ENCODE measurements at regions not wholly inside any gene's neighbourhood (a gene's known extent, or its start where the extent isn't known, plus 50 kb on each side); places are given as distances from the start of the nearest gene placed in this dataset.

DNA sequence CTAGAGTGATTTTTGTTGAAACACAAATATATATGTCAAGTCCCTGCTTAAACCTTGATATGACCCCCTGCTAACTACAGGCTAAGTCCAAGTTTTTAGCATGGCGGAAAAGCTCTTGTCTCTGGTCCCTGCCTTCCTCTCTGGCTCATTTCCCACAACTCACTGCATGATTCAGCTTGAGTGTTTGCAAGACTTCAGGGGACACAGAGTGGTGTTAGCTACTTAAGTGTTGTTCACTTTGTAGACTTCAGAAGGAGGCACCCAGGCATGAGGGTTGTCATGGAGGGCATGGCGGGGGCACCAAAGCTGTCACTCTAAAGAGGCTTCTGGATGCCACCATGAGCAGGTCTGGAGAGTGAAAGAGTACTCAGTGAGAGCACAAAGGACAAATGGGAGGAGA is 362.4 kb upstream of the ACTBL2 start:
- WGBS, result 92% methylated on average over 2 of the region's 2 CpGs
- no peak for TF ChIP-seq POLR2A (IDR thresholded peaks at IDR 0.05)
- TF ChIP-seq POLR2AphosphoS5 (IDR thresholded peaks at IDR 0.05), result no peak
- no peak for DNase-seq (ENCODE audit: low spot score)
- no peaks in the 10 kb centered on the region for H3K27me3 ChIP-seq (replicated peaks; ENCODE audit: insufficient read depth)
- intact Hi-C loops (cut with DNase I), result no loop called here
- H3K4me3 ChIP-seq, result no peak overlapping the region
- no peaks in the 10 kb centered on the region for H3K36me3 ChIP-seq
- no peak overlapping the region for H3K27ac ChIP-seq
- H3K4me1 ChIP-seq (replicated peaks), result no peaks in the 10 kb centered on the region
- H3K9me3 ChIP-seq, result no peaks in the 10 kb centered on the region

DNA sequence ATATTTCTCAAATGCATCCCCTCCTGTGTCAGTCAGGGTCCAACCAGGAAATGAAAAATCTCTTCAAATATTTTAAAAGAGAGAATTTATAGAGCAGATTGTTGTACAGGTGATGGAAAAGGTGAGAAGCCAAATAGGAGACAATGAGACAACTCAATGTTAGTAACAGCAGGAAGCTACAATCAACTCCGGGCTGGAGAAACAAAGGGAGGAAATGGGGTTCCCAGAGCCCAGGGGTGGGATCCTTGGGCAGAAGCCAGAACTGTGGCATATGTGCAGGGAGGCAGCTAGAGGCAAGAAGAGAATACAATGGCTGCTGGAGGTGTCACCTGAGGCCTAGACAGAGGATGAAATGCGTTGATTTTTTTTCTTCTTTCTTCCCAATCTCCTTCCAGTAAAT is 361.8 kb upstream of the ACTBL2 start:
- Histone ChIP-seq H3K4me3 (no peak overlapping the region), H3K4me1 (replicated peaks) (no peaks in the 10 kb centered on the region), H3K9me3 (no peaks in the 10 kb centered on the region), H3K27me3 (replicated peaks; ENCODE audit: insufficient read depth) (no peaks in the 10 kb centered on the region), H3K36me3 (no peaks in the 10 kb centered on the region), H3K27ac (no peak overlapping the region)
- TF ChIP-seq POLR2AphosphoS5 (IDR thresholded peaks at IDR 0.05) (no peak), POLR2A (IDR thresholded peaks at IDR 0.05) (no peak), CTCF (IDR thresholded peaks at IDR 0.05) (no peak)
- WGBS, result 84% methylated on average over 2 of the region's 2 CpGs
- intact Hi-C loops (cut with DNase I), result no loop called here
- DNase-seq (ENCODE audit: low spot score), result no peak

DNA sequence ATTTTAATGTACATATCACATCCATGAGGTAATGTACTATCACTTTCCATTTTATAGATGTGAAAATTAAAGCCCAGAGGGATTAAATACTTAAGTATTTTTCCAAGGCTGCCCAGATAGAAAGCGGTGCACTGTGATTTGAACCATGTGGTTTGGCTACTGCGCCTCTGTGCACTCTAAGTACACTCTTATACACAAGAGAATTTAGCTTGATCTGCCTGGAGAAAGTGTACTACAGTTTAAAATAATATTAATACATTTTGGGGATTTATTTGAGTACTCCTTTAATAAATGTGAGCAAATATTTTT is 360.4 kb upstream of the ACTBL2 start:
- Histone ChIP-seq H3K36me3 (no peaks in the 10 kb centered on the region), H3K27ac (no peak overlapping the region), H3K4me3 (no peak overlapping the region), H3K4me1 (replicated peaks) (no peaks in the 10 kb centered on the region), H3K27me3 (replicated peaks; ENCODE audit: insufficient read depth) (no peaks in the 10 kb centered on the region), H3K9me3 (no peaks in the 10 kb centered on the region)
- DNase-seq (ENCODE audit: low spot score), result no peak
- intact Hi-C loops (cut with DNase I), result no loop called here
- TF ChIP-seq CTCF (IDR thresholded peaks at IDR 0.05) (no peak), POLR2A (IDR thresholded peaks at IDR 0.05) (no peak), POLR2AphosphoS5 (IDR thresholded peaks at IDR 0.05) (no peak)
- WGBS, result 91% methylated on average over 2 of the region's 2 CpGs

DNA sequence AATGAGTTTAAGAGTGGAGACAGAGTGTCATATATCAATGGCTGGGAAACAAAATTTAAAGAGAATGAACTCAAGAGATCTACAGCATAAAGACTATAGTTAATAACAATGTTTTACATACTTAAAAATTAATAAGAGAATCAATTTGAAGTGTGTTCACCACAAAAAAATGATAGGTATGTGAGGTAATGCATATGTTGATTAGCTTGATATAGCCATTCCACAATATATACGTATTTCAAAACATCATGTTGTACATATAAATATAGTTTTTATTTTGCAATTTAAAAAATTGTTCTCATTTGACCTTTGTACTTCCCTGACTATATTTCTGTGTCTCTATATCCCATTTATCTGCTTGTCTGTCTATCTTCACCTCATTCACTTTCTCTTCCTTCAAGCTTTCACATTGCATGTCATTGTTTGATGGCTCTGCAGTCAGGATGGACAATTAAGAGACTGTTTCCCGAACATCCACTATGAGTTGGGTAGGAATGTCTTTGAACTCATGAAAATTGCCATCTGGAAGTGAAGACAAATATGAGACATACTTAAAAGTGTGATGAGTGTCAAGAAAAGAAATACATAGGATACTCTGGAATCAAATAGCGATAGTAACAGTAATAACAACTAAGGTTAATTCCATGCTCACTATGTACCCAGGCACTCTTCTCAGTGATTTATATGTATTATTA is 359.9 kb upstream of the ACTBL2 start:
- WGBS, result 86% methylated on average over 3 of the region's 3 CpGs

DNA sequence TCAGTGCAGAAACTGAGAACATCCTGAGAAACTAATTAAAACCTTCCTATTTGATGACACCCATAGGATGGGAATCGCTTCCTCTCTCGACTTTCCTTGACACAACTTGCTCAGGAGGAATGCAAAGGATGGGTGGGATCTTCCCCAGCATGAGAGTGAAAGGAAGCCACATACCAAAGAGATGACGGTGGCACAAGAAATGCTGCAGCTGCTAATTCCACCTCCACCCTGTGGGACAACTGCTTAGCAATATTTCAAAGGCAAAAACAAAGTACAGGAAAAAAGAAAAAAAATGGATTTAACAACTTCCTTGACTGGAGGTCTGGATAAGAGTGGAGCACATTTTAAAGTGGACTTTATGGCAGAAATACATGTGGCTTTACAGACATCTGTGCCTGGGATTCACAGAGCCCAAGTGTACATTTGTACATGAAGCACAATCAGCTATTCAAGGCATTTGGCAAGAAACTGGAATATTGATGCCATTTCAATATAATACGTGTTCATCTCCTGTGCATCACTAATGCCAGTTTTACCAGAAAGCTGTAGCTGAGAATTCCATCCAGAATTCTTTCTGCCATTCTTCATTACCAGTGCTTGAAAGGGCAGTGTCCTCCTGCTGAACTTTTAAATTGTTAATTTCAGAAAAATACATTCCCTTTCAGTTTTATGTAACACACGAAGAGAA is 359.2 kb upstream of the ACTBL2 start:
- H3K9me3 ChIP-seq, result no peaks in the 10 kb centered on the region
- WGBS, result 38% methylated on average over 5 of the region's 5 CpGs
- H3K4me1 ChIP-seq (replicated peaks), result no peaks in the 10 kb centered on the region
- H3K27ac ChIP-seq, result no peak overlapping the region
- no peaks in the 10 kb centered on the region for H3K36me3 ChIP-seq
- intact Hi-C loops (cut with DNase I), result no loop called here
- H3K27me3 ChIP-seq (replicated peaks; ENCODE audit: insufficient read depth), result no peaks in the 10 kb centered on the region
- no peak overlapping the region for H3K4me3 ChIP-seq
- no peak for TF ChIP-seq POLR2AphosphoS5 (IDR thresholded peaks at IDR 0.05)
- TF ChIP-seq CTCF (IDR thresholded peaks at IDR 0.05), result no peak
- no peak for TF ChIP-seq POLR2A (IDR thresholded peaks at IDR 0.05)
- no peak for DNase-seq (ENCODE audit: low spot score)

More for the DNA sequence above, 359.9 kb upstream of the ACTBL2 start:
- TF ChIP-seq CTCF (IDR thresholded peaks at IDR 0.05), result no peak
- TF ChIP-seq POLR2AphosphoS5 (IDR thresholded peaks at IDR 0.05), result no peak
- TF ChIP-seq POLR2A (IDR thresholded peaks at IDR 0.05), result no peak
- intact Hi-C loops (cut with DNase I), result no loop called here
- Histone ChIP-seq H3K27ac (no peak overlapping the region), H3K4me1 (replicated peaks) (no peaks in the 10 kb centered on the region), H3K4me3 (no peak overlapping the region), H3K9me3 (no peaks in the 10 kb centered on the region), H3K36me3 (no peaks in the 10 kb centered on the region), H3K27me3 (replicated peaks; ENCODE audit: insufficient read depth) (no peaks in the 10 kb centered on the region)
- DNase-seq (ENCODE audit: low spot score), result no peak
